Thymus (tissue), 11 donors: ENCODE measurements at regions not wholly inside any gene's neighbourhood (a gene's known extent, or its start where the extent isn't known, plus 50 kb on each side); places are given as distances from the start of the nearest gene placed in this dataset.
A peak's percentile ranks its signal among the peaks of the same experiment; 100 is the strongest.

Experiments
- DNase-seq, 9 donors: peaks; one replicate each; pipeline ENCODE4 v3.0.0-alpha.2; 2013; ENCODE audit warnings: low spot score in 9 of 9, low read depth in 6 of 9, missing footprints in 1 of 9
- H3K27ac ChIP-seq, 2 donors: one replicate each; pipeline ENCODE4 v1.5.1; 2013; ENCODE audit warnings: control low read depth in 1 of 2, low read depth in 1 of 2, low read length in 1 of 2, mild to moderate bottlenecking in 1 of 2, moderate library complexity in 1 of 2
- H3K27me3 ChIP-seq, 2 donors: one replicate each; pipeline ENCODE4 v1.5.1; 2013; ENCODE audit warnings: low read length in 1 of 2; ENCODE audit not compliant: control insufficient read depth in 2 of 2, insufficient read depth in 1 of 2
- H3K36me3 ChIP-seq, 2 donors: one replicate each; pipeline ENCODE4 v1.5.1; 2013; ENCODE audit warnings: low read length in 1 of 2, mild to moderate bottlenecking in 1 of 2, moderate library complexity in 1 of 2; ENCODE audit not compliant: control insufficient read depth in 2 of 2, insufficient read depth in 2 of 2
- H3K4me1 ChIP-seq, 2 donors: one replicate each; pipeline ENCODE4 v1.5.1; 2013; ENCODE audit warnings: low read length in 2 of 2; ENCODE audit not compliant: control insufficient read depth in 2 of 2, insufficient read depth in 2 of 2
- H3K4me3 ChIP-seq, 2 donors: one replicate each; pipeline ENCODE4 v1.5.1; 2013; ENCODE audit warnings: low read length in 2 of 2, control low read depth in 1 of 2, mild to moderate bottlenecking in 1 of 2
- H3K9me3 ChIP-seq, 2 donors: one replicate each; pipeline ENCODE4 v1.5.1; 2013; ENCODE audit warnings: low read length in 1 of 2, mild to moderate bottlenecking in 1 of 2; ENCODE audit not compliant: control insufficient read depth in 2 of 2, insufficient read depth in 1 of 2
- WGBS: extraction: QIAGEN DNeasy Blood & Tissue Kit; methylation state at CpG from one replicate; pipeline ENCODE4 v1.1.7; 2013; 5-methylcytosine and 5-hydroxymethylcytosine counted together
- donor health status: healthy.

- no peaks in the 10 kb centered on the region for H3K27me3 ChIP-seq
- no peak overlapping the region for H3K27ac ChIP-seq
- H3K4me3 ChIP-seq: no peak overlapping the region
- 92% methylated on average over 14 of the region's 14 CpGs for WGBS
- DNase-seq: no peak
- no peaks in the 10 kb centered on the region for H3K36me3 ChIP-seq
- H3K4me1 ChIP-seq: no peaks in the 10 kb centered on the region
- H3K9me3 ChIP-seq: no peaks in the 10 kb centered on the region
Observed at GRCh38 chr15:101566748-101567488, 77.4 kb upstream of the PCSK6 start.

GRCh38 chr15:101565377-101565776 is 75.9 kb upstream of the PCSK6 start:
- Histone ChIP-seq H3K27ac (no peak overlapping the region), H3K4me3 (no peak overlapping the region), H3K9me3 (no peaks in the 10 kb centered on the region), H3K27me3 (no peaks in the 10 kb centered on the region), H3K36me3 (no peaks in the 10 kb centered on the region), H3K4me1 (peaks cover 0 to under 1% of the 10 kb centered on the region in 2 donors)
- WGBS: 94% methylated on average over 3 of the region's 3 CpGs
- DNase-seq: no peak

GRCh38 chr15:101563176-101563796 is 73.8 kb upstream of the PCSK6 start:
- H3K27me3 ChIP-seq: no peaks in the 10 kb centered on the region
- WGBS: 95% methylated on average over 4 of the region's 4 CpGs

GRCh38 chr15:101562428-101563059 is 73.0 kb upstream of the PCSK6 start:
- WGBS: 94% methylated on average over 22 of the region's 22 CpGs
- H3K4me1 ChIP-seq: peaks cover 0 to 10% of the 10 kb centered on the region in 2 donors
- no peaks in the 10 kb centered on the region for H3K36me3 ChIP-seq
- H3K4me3 ChIP-seq: no peak overlapping the region
- H3K9me3 ChIP-seq: no peaks in the 10 kb centered on the region
- DNase-seq: no peak
- H3K27me3 ChIP-seq: no peaks in the 10 kb centered on the region
- no peak overlapping the region for H3K27ac ChIP-seq

More at GRCh38 chr15:101563176-101563796, 73.8 kb upstream of the PCSK6 start:
- H3K27ac ChIP-seq: no peak overlapping the region
- no peaks in the 10 kb centered on the region for H3K36me3 ChIP-seq
- no peak for DNase-seq
- H3K4me1 ChIP-seq: peaks cover 0 to 10% of the 10 kb centered on the region in 2 donors
- H3K9me3 ChIP-seq: no peaks in the 10 kb centered on the region
- H3K4me3 ChIP-seq: no peak overlapping the region

GRCh38 chr15:101561584-101561906 is 72.0 kb upstream of the PCSK6 start:
- Histone ChIP-seq H3K9me3 (no peaks in the 10 kb centered on the region), H3K4me3 (no peak overlapping the region), H3K4me1 (peaks cover 0 to 10% of the 10 kb centered on the region in 2 donors), H3K36me3 (no peaks in the 10 kb centered on the region), H3K27me3 (no peaks in the 10 kb centered on the region), H3K27ac (no peak overlapping the region)
- DNase-seq: no peak
- whole genome bisulfite sequencing: 87% methylated on average over 15 of the region's 15 CpGs

- H3K27me3 ChIP-seq: no peaks in the 10 kb centered on the region
Observed at GRCh38 chr15:101560722-101561583, 71.4 kb upstream of the PCSK6 start.

GRCh38 chr15:101559952-101560351 is 70.4 kb upstream of the PCSK6 start:
- peak in 1 of 9 donors; percentile 34 for DNase-seq
- no peaks in the 10 kb centered on the region for H3K36me3 ChIP-seq
- no peaks in the 10 kb centered on the region for H3K27me3 ChIP-seq
- 15% methylated on average over 6 of the region's 6 CpGs for WGBS
- H3K27ac ChIP-seq: no peak overlapping the region
- no peaks in the 10 kb centered on the region for H3K9me3 ChIP-seq
- no peak overlapping the region for H3K4me3 ChIP-seq
- peaks cover 0 to 10% of the 10 kb centered on the region in 2 donors for H3K4me1 ChIP-seq

More at GRCh38 chr15:101560722-101561583, 71.4 kb upstream of the PCSK6 start:
- Histone ChIP-seq H3K4me1 (peaks cover 0 to 10% of the 10 kb centered on the region in 2 donors), H3K4me3 (no peak overlapping the region), H3K9me3 (no peaks in the 10 kb centered on the region), H3K27ac (no peak overlapping the region), H3K36me3 (no peaks in the 10 kb centered on the region)
- DNase-seq: no peak
- WGBS: 84% methylated on average over 11 of the region's 11 CpGs

- 93% methylated on average over 12 of the region's 12 CpGs for WGBS
- no peaks in the 10 kb centered on the region for H3K9me3 ChIP-seq
- H3K27ac ChIP-seq: no peak overlapping the region
- H3K27me3 ChIP-seq: no peaks in the 10 kb centered on the region
- no peak for DNase-seq
- H3K36me3 ChIP-seq: no peaks in the 10 kb centered on the region
- peaks cover 0 to 10% of the 10 kb centered on the region in 2 donors for H3K4me1 ChIP-seq
- H3K4me3 ChIP-seq: no peak overlapping the region
Observed at GRCh38 chr15:101558221-101558941, 68.9 kb upstream of the PCSK6 start.
